Brain pericyte (primary cell): ENCODE measurements at regions not wholly inside any gene's neighbourhood (a gene's known extent, or its start where the extent isn't known, plus 50 kb on each side); places are given as distances from the start of the nearest gene placed in this dataset.

Experiments
- DNase-seq: peaks from one replicate; pipeline ENCODE4 v3.0.0-alpha.2; 2012; ENCODE audit warnings: low read depth, low spot score

DNA sequence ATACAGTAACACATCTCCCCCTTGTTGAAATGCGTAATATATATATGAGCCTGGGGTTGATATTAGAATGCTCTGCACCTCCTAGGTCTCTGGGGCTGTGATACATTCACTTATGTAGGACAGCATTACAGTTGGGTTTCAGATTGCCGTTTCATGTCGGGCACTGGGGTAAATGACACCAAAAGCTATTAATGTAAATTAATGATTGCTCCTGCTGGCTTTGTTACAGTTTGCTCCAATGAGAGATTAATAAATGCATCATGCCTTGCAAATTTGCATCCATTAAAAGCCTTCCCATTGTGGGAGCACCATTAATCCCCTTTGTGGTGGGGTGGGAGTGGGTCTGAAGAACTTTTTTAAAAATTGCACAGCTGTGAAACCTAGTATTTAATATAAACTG lies 584.4 kb upstream of the EEF2KMT start:
- DNase-seq, result no peak

DNA sequence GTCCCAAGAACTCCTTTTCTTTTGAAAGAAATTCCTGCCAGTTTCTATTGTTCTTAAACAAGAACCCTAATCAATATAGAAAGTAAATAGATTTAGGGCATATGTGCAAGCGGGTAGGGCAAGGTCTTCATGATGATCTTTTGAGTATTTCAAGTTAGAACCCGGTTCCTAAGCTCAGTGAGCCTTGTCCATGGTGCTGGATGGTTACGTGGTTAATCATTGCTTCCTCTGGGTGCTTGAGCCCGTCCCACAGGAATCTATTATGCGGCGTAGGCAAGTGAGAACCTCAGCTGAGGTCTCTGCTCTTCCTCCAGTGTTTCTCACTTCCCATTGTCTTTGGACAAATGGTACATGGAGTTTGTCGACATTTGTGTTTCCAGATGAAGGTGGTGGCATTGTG lies 580.8 kb upstream of the EEF2KMT start:
- no peak for DNase-seq

DNA sequence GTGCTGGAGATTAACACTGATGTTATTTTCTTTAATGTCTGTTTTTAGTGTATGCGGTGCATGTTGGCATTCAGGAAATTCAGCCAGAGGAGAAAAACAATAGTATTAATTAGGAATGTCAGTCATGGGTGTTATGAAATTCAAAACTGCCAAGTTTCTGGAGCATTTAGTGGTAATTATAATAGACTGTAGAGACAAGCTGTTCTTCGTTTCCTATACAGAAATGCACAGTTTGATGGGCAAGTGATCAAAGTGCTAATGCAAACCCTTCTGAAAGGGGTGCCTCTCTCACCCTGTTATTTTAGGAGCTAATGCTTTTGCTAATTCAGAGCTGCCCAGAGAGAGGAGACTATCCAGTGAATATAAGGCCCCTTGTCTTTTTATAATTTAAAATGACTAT lies 573.8 kb upstream of the EEF2KMT start:
- DNase-seq, result no peak

DNA sequence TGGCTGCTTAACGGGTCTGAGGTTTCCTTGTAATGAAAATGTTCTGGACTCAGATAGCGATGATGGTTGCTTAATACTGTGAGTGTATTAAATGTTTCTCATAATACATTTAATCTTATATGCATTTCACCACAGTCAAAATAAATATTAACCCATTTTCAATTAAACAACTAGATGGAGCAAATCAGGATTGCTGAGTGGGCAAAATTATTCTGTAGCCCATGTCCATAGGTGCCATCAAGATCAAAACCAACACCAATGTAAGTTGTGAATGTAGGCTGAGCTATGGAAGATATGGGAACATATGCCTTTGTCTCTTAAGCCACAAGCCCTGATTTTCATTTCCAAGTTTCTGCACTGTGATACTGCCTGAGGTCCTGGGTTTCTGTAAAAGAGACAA lies 572.6 kb upstream of the EEF2KMT start:
- no peak for DNase-seq

DNA sequence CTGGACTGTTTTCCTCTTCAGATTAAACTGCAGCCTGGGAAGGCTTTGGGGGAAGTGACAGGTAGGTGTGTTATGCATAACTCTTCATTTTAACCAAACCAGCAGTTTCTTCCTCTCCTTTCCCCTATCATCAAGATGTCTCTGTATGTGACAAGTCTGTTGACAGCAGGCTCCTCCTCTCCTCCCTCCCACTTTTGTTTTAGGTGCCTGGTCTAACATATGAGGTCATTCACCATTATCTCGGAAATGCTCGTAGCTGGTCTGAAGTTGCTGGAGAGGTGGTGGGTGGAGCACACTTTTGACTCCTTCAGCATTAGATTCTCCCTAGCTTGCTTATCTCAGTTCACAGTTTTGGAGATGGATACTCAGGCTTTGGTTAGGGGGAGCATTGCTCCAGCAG lies 571.0 kb upstream of the EEF2KMT start:
- no peak for DNase-seq

DNA sequence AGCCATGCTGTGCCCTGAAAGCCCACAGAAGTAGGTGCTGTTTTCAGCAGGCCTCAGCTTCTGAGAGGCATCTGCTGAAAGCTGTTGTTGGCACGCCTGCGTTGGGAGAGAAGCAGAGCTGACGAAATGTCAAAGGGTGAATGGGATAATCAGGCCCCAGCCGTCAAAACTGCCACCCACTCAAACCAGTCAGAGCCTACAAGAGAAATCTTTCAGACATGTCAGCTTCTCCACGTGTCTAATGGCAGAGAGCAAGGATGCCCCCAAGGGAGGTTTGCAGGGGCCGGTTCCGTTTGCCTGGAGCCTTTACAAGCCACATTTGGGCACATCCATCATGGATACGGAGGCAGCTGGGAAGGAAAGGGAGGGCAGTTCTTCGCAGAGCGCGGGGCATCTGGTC lies 568.2 kb upstream of the EEF2KMT start:
- DNase-seq, result no peak

GRCh38 chr16:5653789-5654188 lies 556.2 kb upstream of the EEF2KMT start:
- no peak for DNase-seq

GRCh38 chr16:5653041-5653440 lies 555.4 kb upstream of the EEF2KMT start:
- DNase-seq, result no peak

DNA sequence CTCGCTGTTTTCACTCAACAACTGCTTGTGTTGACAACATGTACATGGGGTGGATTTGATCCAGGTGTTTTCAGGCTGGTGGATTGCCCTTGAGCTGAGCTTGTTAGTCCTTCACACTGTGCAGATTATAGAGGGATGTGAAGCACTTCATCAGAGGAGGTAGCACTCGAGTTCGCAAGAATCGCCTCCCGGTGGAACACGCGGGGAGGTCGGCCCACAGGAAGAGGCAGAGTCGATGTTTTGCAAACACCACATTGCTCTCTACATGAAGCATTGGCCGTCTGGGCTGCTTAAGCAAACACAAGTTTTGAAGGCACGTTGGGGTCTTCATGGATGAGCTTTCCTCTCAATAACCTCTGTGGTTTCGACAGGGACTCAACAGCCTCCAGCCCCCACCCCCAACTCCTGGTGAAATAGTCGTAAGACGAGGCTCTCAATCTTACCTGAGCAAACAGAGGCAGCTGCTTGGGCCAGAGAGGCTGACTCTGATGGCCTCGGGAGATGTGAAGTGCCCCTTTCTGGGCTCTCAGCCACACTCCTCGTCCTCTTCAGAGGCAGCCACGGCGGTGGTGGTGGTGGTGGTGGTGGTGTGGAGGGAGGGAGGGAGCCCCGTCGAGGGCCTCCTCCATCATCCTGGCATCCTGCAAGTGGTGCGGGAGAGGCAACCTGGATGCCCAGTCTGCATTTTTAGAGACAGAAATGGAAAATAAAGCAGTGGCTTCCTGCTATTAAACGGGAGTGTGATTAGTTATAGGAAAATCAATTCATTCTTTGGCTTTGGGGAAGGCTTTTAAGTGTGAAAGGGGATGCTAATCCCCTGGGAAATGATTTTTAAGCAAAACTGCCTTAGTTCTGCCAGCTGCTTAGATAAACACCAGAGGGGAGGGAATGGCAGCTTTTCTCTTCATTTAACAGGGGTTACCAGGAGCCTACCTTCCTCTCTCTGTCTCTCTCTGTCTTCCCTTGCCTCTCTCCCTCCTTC lies 552.5 kb upstream of the EEF2KMT start:
- DNase-seq, result no peak

DNA sequence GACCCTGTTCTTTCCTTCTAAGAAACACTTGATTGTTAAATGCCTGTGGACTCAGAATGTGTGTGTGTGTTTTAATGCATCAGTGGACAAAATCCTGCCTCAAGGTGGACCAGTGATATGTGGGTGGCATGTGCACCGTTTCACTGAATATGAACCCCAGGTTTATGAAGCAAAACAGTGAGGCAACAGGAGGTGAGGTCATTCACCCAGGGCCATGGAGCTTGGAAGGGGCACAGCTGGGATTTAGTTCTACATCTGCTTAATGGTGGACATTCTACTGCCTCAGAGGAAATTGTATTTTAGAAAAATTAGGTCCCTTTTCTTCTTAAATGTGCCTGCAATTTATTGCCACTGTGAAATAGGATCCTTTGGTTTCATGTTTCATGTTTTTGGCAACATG lies 549.5 kb upstream of the EEF2KMT start:
- no peak for DNase-seq

- DNase-seq, result no peak
Observed at GRCh38 chr16:5643855-5644531, 546.4 kb upstream of the EEF2KMT start.

- no peak for DNase-seq
Observed at GRCh38 chr16:5642436-5642835, 544.8 kb upstream of the EEF2KMT start.

DNA sequence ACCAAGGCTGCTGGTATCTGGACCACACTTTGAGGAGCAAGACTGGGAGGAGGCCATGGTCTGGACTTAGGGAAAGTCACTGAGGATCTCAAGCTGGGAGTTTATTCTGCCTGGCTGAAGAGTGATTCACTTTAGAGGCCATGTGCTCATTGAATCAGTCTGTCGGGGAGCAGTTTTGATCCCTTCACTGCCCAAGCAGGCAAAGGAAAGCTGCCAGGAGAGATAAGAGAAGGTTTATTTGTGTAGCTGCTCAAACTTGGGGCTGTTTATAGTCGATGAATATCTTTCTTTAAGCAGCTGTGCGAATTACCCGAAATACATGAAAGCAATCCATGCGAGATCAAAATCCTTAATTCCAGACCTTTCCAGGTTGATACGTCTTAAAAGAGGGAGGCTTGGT lies 544.4 kb upstream of the EEF2KMT start:
- no peak for DNase-seq

GRCh38 chr16:5640883-5641282 lies 543.3 kb upstream of the EEF2KMT start:
- DNase-seq, result no peak

- no peak for DNase-seq
Observed at GRCh38 chr16:5639531-5639930, 541.9 kb upstream of the EEF2KMT start.

- no peak for DNase-seq
Observed at GRCh38 chr16:5635331-5635730, 537.7 kb upstream of the EEF2KMT start.

- no peak for DNase-seq
Observed at GRCh38 chr16:5634666-5635180, 537.1 kb upstream of the EEF2KMT start.

- no peak for DNase-seq
Observed at GRCh38 chr16:5633845-5634440, 536.3 kb upstream of the EEF2KMT start.

- no peak for DNase-seq
Observed at GRCh38 chr16:5622234-5622884, 524.8 kb upstream of the EEF2KMT start.

DNA sequence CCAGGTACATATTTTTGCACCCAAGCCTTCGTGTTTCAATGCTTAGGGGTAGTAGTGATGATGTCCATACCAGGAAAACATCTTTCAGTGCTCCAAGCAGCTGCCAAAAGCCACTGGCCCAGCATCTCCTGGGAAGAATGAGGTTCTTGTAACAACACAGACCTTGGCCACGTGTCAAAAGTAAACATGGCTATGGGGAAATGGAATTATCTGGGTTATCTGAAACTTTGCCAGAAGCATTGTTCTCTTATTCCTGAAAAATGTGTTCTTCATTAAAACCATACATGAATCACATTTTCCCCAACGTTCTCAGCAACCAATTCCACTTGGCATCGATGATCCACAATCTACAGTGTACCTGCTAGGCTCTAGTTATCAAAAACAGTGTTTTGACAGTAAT lies 524.2 kb upstream of the EEF2KMT start:
- DNase-seq, result no peak

- DNase-seq, result no peak
Observed at GRCh38 chr16:5619304-5619703, 521.7 kb upstream of the EEF2KMT start.

- DNase-seq, result no peak
Observed at GRCh38 chr16:5616841-5617240, 519.2 kb upstream of the EEF2KMT start.
